ENCODE measurements at regions not wholly inside any gene's neighbourhood (a gene's known extent, or its start where the extent isn't known, plus 50 kb on each side); places are given as distances from the start of the nearest gene placed in this dataset.

GRCh38 chr20:56800088-56800487, 171.0 kb downstream of the TFAP2C start:
- TF ChIP-seq CTCF (IDR thresholded peaks at IDR 0.05; ENCODE audit: poor library complexity, severe bottlenecking) (no peak), EZH2 (IDR thresholded peaks at IDR 0.05; ENCODE audit: borderline replicate concordance, insufficient read depth, low read length, poor library complexity, severe bottlenecking) (no peak), SMC3 (conservative IDR thresholded peaks at IDR 0.05; ENCODE audit: poor library complexity) (no peak), POLR2AphosphoS5 (IDR thresholded peaks at IDR 0.05) (no peak), MXI1 (conservative IDR thresholded peaks at IDR 0.05; ENCODE audit: poor library complexity, severe bottlenecking) (no peak), REST (IDR thresholded peaks at IDR 0.05; ENCODE audit: borderline replicate concordance) (no peak)
